ENCODE measurements at regions not wholly inside any gene's neighbourhood (a gene's known extent, or its start where the extent isn't known, plus 50 kb on each side); places are given as distances from the start of the nearest gene placed in this dataset.

GRCh38 chr17:72429066-72429638 lies 308.3 kb downstream of the SOX9 start:
- WGBS = 90% methylated on average over 4 of the region's 4 CpGs
- no peaks in the 10 kb centered on the region for H3K27me3 ChIP-seq (ENCODE audit: control insufficient read depth in 4 of 4, insufficient read depth in 4 of 4, low read length in 3 of 4)
- no peak overlapping the region for H3K27ac ChIP-seq (ENCODE audit: low read depth in 1 of 2, low read length in 2 of 2)
- DNase-seq (ENCODE audit: low spot score) = no peak
- TF ChIP-seq NR2F2 (IDR thresholded peaks at IDR 0.05) (no peak), EGR1 (IDR thresholded peaks at IDR 0.05; ENCODE audit: low read depth in 2 of 2) (no peak), MAX (IDR thresholded peaks at IDR 0.05) (no peak), TAF1 (conservative IDR thresholded peaks at IDR 0.05) (no peak), FOXA2 (IDR thresholded peaks at IDR 0.05) (no peak), SP1 (IDR thresholded peaks at IDR 0.05) (no peak), CTCF (IDR thresholded peaks at IDR 0.05; ENCODE audit: low read depth, low read length, missing input control) (no peak), RAD21 (IDR thresholded peaks at IDR 0.05) (no peak), HNF4A (conservative IDR thresholded peaks at IDR 0.05) (no peak), REST (IDR thresholded peaks at IDR 0.05) (no peak), RXRA (IDR thresholded peaks at IDR 0.05) (no peak), FOXA1 (IDR thresholded peaks at IDR 0.05) (no peak), ZBTB33 (IDR thresholded peaks at IDR 0.05) (no peak), YY1 (IDR thresholded peaks at IDR 0.05) (no peak), GABPA (IDR thresholded peaks at IDR 0.05 in 1 of 2, conservative IDR thresholded peaks at IDR 0.05 in 1 of 2) (no peak)
- H3K4me1 ChIP-seq (ENCODE audit: control insufficient read depth in 4 of 4, insufficient read depth in 4 of 4, low read length in 3 of 4) = no peaks in the 10 kb centered on the region
- no peaks in the 10 kb centered on the region for H3K36me3 ChIP-seq (ENCODE audit: control insufficient read depth in 4 of 4, insufficient read depth in 3 of 4, low read depth in 1 of 4, low read length in 3 of 4)
- no peak overlapping the region for H3K4me3 ChIP-seq (ENCODE audit: low read depth in 1 of 3, low read length in 3 of 3)
- H3K9me3 ChIP-seq (ENCODE audit: control insufficient read depth in 4 of 4, low read length in 3 of 4) = no peaks in the 10 kb centered on the region
- no peak overlapping the region for H3K9ac ChIP-seq (ENCODE audit: low read depth in 1 of 2, low read length in 2 of 2)

Measured in liver (tissue), 8 donors.